Stomach (tissue), 8 donors: ENCODE measurements at regions not wholly inside any gene's neighbourhood (a gene's known extent, or its start where the extent isn't known, plus 50 kb on each side); places are given as distances from the start of the nearest gene placed in this dataset.

ENCODE experiments used
- DNase-seq, 2 donors: peaks; one replicate each; pipeline versions ENCODE4 v3.0.0 to v3.0.0-alpha.2; 2013 to 2019
- H3K27ac ChIP-seq, 5 donors: fragments of 200-600 bp in 4 of 5; sonication (generic) in 4 of 5; one replicate each; pipeline ENCODE4 v1.5.1; 2013 to 2019; ENCODE audit warnings: mild to moderate bottlenecking in 1 of 5, moderate library complexity in 1 of 5
- H3K27me3 ChIP-seq, 3 donors: fragments of 200-600 bp; sonication (generic); one replicate each; pipeline ENCODE4 v1.5.1; 2017 to 2019; ENCODE audit warnings: mixed run types in 1 of 3
- H3K36me3 ChIP-seq, 4 donors: fragments of 200-600 bp; sonication (generic); 1 replicate in 3 of 4; 2 replicates in 1 of 4; pipeline ENCODE4 v1.5.1; 2016 to 2019
- H3K4me1 ChIP-seq, 4 donors: fragments of 200-600 bp; sonication (generic); one replicate each; pipeline ENCODE4 v1.5.1; 2016 to 2019
- H3K4me3 ChIP-seq, 4 donors: fragments of 200-600 bp; sonication (generic) in 3 of 4; one replicate each; pipeline ENCODE4 v1.5.1; 2016 to 2019; ENCODE audit warnings: mild to moderate bottlenecking in 1 of 4
- H3K9me3 ChIP-seq, 4 donors: fragments of 200-600 bp; sonication (generic); one replicate each; pipeline ENCODE4 v1.5.1; 2016 to 2019
- CTCF ChIP-seq, 7 experiments: fragments of 450-650 bp in 4 of 7; fragments of 200-600 bp in 3 of 7; sonication (generic) in 3 of 7; IDR thresholded peaks; one replicate each; pipeline ENCODE4 v1.5.1; 2016 to 2019; ENCODE audit warnings: antibody characterized with exemption in 7 of 7, control low read depth in 2 of 7, mild to moderate bottlenecking in 1 of 7
- EP300 ChIP-seq: sonication (generic); formaldehyde crosslinking; IDR thresholded peaks from one replicate; pipeline ENCODE4 v1.6.1; 2017; ENCODE audit warnings: antibody characterized with exemption
- POLR2A ChIP-seq, 4 donors: fragments of 450-650 bp; IDR thresholded peaks; one replicate each; pipeline ENCODE4 v1.6.1; 2016; ENCODE audit warnings: antibody characterized with exemption in 4 of 4, control low read depth in 2 of 4, mild to moderate bottlenecking in 1 of 4, moderate library complexity in 1 of 4
- POLR2AphosphoS5 ChIP-seq, 3 donors: sonication (generic); formaldehyde crosslinking; IDR thresholded peaks; one replicate each; pipeline ENCODE4 v1.6.1; 2016; ENCODE audit warnings: antibody characterized with exemption in 3 of 3
- WGBS, 5 donors: extraction: QIAGEN DNeasy Blood & Tissue Kit in 3 of 5; methylation state at CpG; one replicate each; pipeline versions ENCODE4 v1.1.5 to v1.1.7; 2013 to 2018; 5-methylcytosine and 5-hydroxymethylcytosine counted together
- intact Hi-C: fragments of 100-400 bp; cut with DNase I; formaldehyde crosslinking; loops from one replicate; pipeline ENCODE4 v1.15.1; 2023; ENCODE audit warnings: low total_unique reads
- donor health status: healthy with polysubstance abuse.
- donor health status: Bipolar disorder and iron deficiency.
- donor health status: healthy.

GRCh38 chr16:51801635-51802034 lies 650.6 kb upstream of the SALL1 start:
- no peaks in the 10 kb centered on the region for H3K27me3 ChIP-seq
- intact Hi-C loops = no loop called here
- TF ChIP-seq CTCF (IDR thresholded peaks at IDR 0.05) = no peak
- TF ChIP-seq POLR2A (IDR thresholded peaks at IDR 0.05) = no peak
- no peak for TF ChIP-seq EP300
- TF ChIP-seq POLR2AphosphoS5 (IDR thresholded peaks at IDR 0.05) = no peak

DNA sequence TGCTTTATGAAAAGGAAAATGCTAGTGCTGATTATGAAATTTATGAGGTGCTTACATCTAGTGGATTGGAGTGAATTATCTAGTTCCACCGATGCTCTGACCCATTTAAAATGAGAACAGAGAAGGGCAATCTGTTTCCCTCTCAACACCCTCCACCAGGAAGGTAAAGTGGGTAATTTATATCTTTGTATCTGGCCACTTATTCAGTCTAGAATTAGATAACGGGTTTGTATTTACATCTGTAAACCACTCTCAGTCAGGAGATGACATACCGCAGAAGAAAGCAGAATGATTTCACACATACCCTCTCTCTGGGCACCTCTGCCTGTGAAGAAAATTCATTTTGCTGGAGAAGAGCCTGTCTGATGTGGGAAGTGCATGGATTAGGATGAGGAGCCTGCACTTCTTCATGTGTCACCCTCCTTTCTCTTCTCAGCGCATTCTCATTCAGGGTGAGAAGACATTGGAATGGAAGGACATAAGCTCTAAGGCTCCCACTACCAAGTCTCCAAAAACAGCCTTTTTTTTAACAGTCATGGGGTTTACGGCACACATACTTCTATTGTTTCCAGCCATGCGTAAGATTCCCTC lies 646.7 kb upstream of the SALL1 start:
- no peak for TF ChIP-seq POLR2A (IDR thresholded peaks at IDR 0.05)
- TF ChIP-seq POLR2AphosphoS5 (IDR thresholded peaks at IDR 0.05) = no peak
- TF ChIP-seq CTCF (IDR thresholded peaks at IDR 0.05) = no peak
- no peak for TF ChIP-seq EP300
- Histone ChIP-seq H3K27ac (no peak overlapping the region), H3K36me3 (no peaks in the 10 kb centered on the region), H3K9me3 (no peaks in the 10 kb centered on the region), H3K27me3 (no peaks in the 10 kb centered on the region), H3K4me1 (no peaks in the 10 kb centered on the region), H3K4me3 (no peak overlapping the region)
- WGBS, 5 donors = 74 to 89% (median 83%) methylated on average over 6 of the region's 6 CpGs
- intact Hi-C loops = no loop called here
- DNase-seq = no peak

More at GRCh38 chr16:51801635-51802034, 650.6 kb upstream of the SALL1 start:
- H3K9me3 ChIP-seq = no peaks in the 10 kb centered on the region
- no peaks in the 10 kb centered on the region for H3K36me3 ChIP-seq
- no peak overlapping the region for H3K4me3 ChIP-seq
- H3K27ac ChIP-seq = no peak overlapping the region
- H3K4me1 ChIP-seq = no peaks in the 10 kb centered on the region
- no peak for DNase-seq

DNA sequence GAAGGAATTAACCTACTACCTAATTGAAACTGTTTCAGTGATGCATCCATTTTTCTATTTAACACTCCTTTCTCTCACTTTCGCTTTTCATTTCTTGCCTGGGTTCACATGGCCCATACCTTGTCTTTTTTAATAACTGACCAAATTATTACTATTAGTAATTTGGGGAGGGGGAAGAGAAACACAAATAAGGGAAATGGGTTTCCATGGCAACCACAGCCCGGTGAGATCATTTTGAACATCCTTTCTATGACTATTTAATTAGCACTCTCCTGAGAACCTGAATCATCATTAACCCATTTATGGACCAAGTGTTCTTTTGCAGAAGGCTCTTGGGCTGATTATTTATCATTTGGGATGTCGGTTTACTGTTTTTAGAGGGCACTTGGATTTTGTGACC lies 628.2 kb upstream of the SALL1 start:
- intact Hi-C loops = no loop called here
- WGBS, 5 donors = 76 to 85% (median 81%) methylated on average over 3 of the region's 3 CpGs
- Histone ChIP-seq H3K4me1 (no peaks in the 10 kb centered on the region), H3K4me3 (no peak overlapping the region), H3K27ac (no peak overlapping the region), H3K9me3 (peaks cover 0 to 5% (median 2%) of the 10 kb centered on the region in 4 donors), H3K27me3 (no peaks in the 10 kb centered on the region), H3K36me3 (no peaks in the 10 kb centered on the region)
- no peak for DNase-seq
- no peak for TF ChIP-seq POLR2AphosphoS5 (IDR thresholded peaks at IDR 0.05)
- no peak for TF ChIP-seq CTCF (IDR thresholded peaks at IDR 0.05)
- TF ChIP-seq POLR2A (IDR thresholded peaks at IDR 0.05) = no peak
- no peak for TF ChIP-seq EP300

GRCh38 chr16:51773071-51773890 lies 622.2 kb upstream of the SALL1 start:
- H3K36me3 ChIP-seq = no peaks in the 10 kb centered on the region
- no peak for DNase-seq
- WGBS, 5 donors = 80 to 84% (median 84%) methylated on average over 22 of the region's 22 CpGs
- H3K27ac ChIP-seq = no peak overlapping the region
- TF ChIP-seq POLR2AphosphoS5 (IDR thresholded peaks at IDR 0.05) (no peak), EP300 (no peak), CTCF (IDR thresholded peaks at IDR 0.05) (no peak), POLR2A (IDR thresholded peaks at IDR 0.05) (no peak)
- H3K27me3 ChIP-seq = no peaks in the 10 kb centered on the region
- no peaks in the 10 kb centered on the region for H3K9me3 ChIP-seq
- no peaks in the 10 kb centered on the region for H3K4me1 ChIP-seq
- H3K4me3 ChIP-seq = no peak overlapping the region
- intact Hi-C loops = no loop called here
